GM23248 (cell line): ENCODE measurements at regions not wholly inside any gene's neighbourhood (a gene's known extent, or its start where the extent isn't known, plus 50 kb on each side); places are given as distances from the start of the nearest gene placed in this dataset.

Source experiments
- DNase-seq: peaks from one replicate; pipeline ENCODE4 v3.0.0-alpha.2; 2015
- H2AFZ ChIP-seq: fragments of 200-600 bp; sonication (generic); 2 replicates; pipeline ENCODE4 v1.6.1; 2016; ENCODE audit warnings: antibody characterized with exemption
- H3F3A ChIP-seq: fragments of 200-600 bp; sonication (generic); 2 replicates; pipeline ENCODE4 v1.6.1; 2016; ENCODE audit warnings: mild to moderate bottlenecking, antibody characterized with exemption, mixed run types; ENCODE audit not compliant: insufficient read depth
- H3K27ac ChIP-seq: fragments of 200-600 bp; sonication (generic); 2 replicates; pipeline ENCODE4 v1.5.1; 2016; ENCODE audit warnings: mild to moderate bottlenecking
- H3K27me3 ChIP-seq: fragments of 200-600 bp; sonication (generic); replicated peaks from 2 replicates; pipeline ENCODE4 v1.6.1; 2016; ENCODE audit warnings: mild to moderate bottlenecking; ENCODE audit not compliant: insufficient read depth
- H3K36me3 ChIP-seq: fragments of 200-600 bp; sonication (generic); 2 replicates; pipeline ENCODE4 v1.6.1; 2016; ENCODE audit warnings: low read depth, mild to moderate bottlenecking
- H3K4me1 ChIP-seq: fragments of 200-600 bp; sonication (generic); 2 replicates; pipeline ENCODE4 v1.6.1; 2016; ENCODE audit warnings: mild to moderate bottlenecking; ENCODE audit not compliant: insufficient read depth
- H3K4me2 ChIP-seq: fragments of 200-600 bp; sonication (generic); one replicate; pipeline ENCODE4 v1.6.1; 2016; ENCODE audit warnings: mild to moderate bottlenecking; ENCODE audit not compliant: unreplicated experiment
- H3K4me3 ChIP-seq: fragments of 200-600 bp; sonication (generic); 2 replicates; pipeline ENCODE4 v1.5.1; 2016; ENCODE audit warnings: mild to moderate bottlenecking
- H3K79me2 ChIP-seq: fragments of 200-600 bp; sonication (generic); 2 replicates; pipeline ENCODE4 v1.6.1; 2016; ENCODE audit warnings: mild to moderate bottlenecking; ENCODE audit not compliant: insufficient read depth
- H3K9ac ChIP-seq: fragments of 200-600 bp; sonication (generic); 2 replicates; pipeline ENCODE4 v1.6.1; 2016; ENCODE audit warnings: mild to moderate bottlenecking
- H3K9me2 ChIP-seq: fragments of 200-600 bp; sonication (generic); 2 replicates; pipeline ENCODE4 v1.6.1; 2016; ENCODE audit warnings: mixed run types, mild to moderate bottlenecking, moderate library complexity; ENCODE audit not compliant: insufficient read depth
- H3K9me3 ChIP-seq: fragments of 200-600 bp; sonication (generic); one replicate; pipeline ENCODE4 v1.6.1; 2017; ENCODE audit warnings: low read depth
- H4K20me1 ChIP-seq: fragments of 200-600 bp; sonication (generic); 2 replicates; pipeline ENCODE4 v1.6.0; 2016; ENCODE audit not compliant: insufficient read depth
- EZH2 ChIP-seq: fragments of 200-600 bp; sonication (generic); IDR thresholded peaks from 2 replicates; pipeline ENCODE4 v1.6.1; 2018; ENCODE audit warnings: antibody characterized with exemption, mild to moderate bottlenecking; ENCODE audit not compliant: insufficient read depth, poor library complexity, severe bottlenecking
- EZH2phosphoT487 ChIP-seq: fragments of 200-600 bp; sonication (generic); IDR thresholded peaks from 2 replicates; pipeline ENCODE4 v1.6.1; 2018; ENCODE audit warnings: antibody characterized with exemption, moderate library complexity, mild to moderate bottlenecking, low read depth; ENCODE audit not compliant: insufficient read depth
- WGBS, 2 experiments: methylation state at CpG; one replicate each; pipeline ENCODE4 v1.1.6; 2015 to 2017; ENCODE audit warnings: low lambda C conversion rate in 2 of 2, low coverage in 1 of 2; ENCODE audit errors: missing lambda C conversion rate in 2 of 2; 5-methylcytosine and 5-hydroxymethylcytosine counted together
- in situ Hi-C: fragments of 300-500 bp; cut with MboI; formaldehyde crosslinking; loops from 2 replicates; pipeline ENCODE4 v1.15.0; 2020

- no peaks in the 10 kb centered on the region for H3K36me3 ChIP-seq
- H3K4me2 ChIP-seq: no peak overlapping the region
- H3K9me2 ChIP-seq: no peaks in the 10 kb centered on the region
- in situ Hi-C loops: no loop called here
- H3K27ac ChIP-seq: no peak overlapping the region
- DNase-seq: peak; percentile 17
- no peaks in the 10 kb centered on the region for H3K9me3 ChIP-seq
- H3K9ac ChIP-seq: no peak overlapping the region
- no peak overlapping the region for H3K4me3 ChIP-seq
- TF ChIP-seq EZH2 (no peak), EZH2phosphoT487 (no peak)
- 31 to 32% methylated on average over 2 of the region's 2 CpGs for WGBS, 2 experiments
- no peaks in the 10 kb centered on the region; the same call in 1 of the 2 replicates for H3K4me1 ChIP-seq
- no peaks in the 10 kb centered on the region for H3K27me3 ChIP-seq
- no peak overlapping the region for H2AFZ ChIP-seq
- no peaks in the 10 kb centered on the region for H3F3A ChIP-seq
- no peaks in the 10 kb centered on the region for H4K20me1 ChIP-seq
- no peaks in the 10 kb centered on the region for H3K79me2 ChIP-seq
These were observed 63.8 kb downstream of the GJD2 start for GRCh38 chr15:34691034-34691433.

GRCh38 chr15:34688699-34689098 is 66.1 kb downstream of the GJD2 start:
- H3K27ac ChIP-seq: no peak overlapping the region
- no peaks in the 10 kb centered on the region for H3K9me2 ChIP-seq
- no peak for DNase-seq
- H2AFZ ChIP-seq: no peak overlapping the region
- no peaks in the 10 kb centered on the region for H3K27me3 ChIP-seq
- H3K9me3 ChIP-seq: no peaks in the 10 kb centered on the region
- no peaks in the 10 kb centered on the region for H3K36me3 ChIP-seq
- no peak for TF ChIP-seq EZH2phosphoT487
- no peak for TF ChIP-seq EZH2
- in situ Hi-C loops: no loop called here
- no peak overlapping the region for H3K4me3 ChIP-seq
- no peak overlapping the region for H3K9ac ChIP-seq
- no peak overlapping the region for H3K4me2 ChIP-seq
- H3K4me1 ChIP-seq: no peaks in the 10 kb centered on the region; the same call in 1 of the 2 replicates
- WGBS, 2 experiments: 13 to 17% methylated on average over 2 of the region's 2 CpGs
- no peaks in the 10 kb centered on the region for H3K79me2 ChIP-seq
- no peaks in the 10 kb centered on the region for H4K20me1 ChIP-seq
- H3F3A ChIP-seq: no peaks in the 10 kb centered on the region

GRCh38 chr15:34684351-34684750 is 70.4 kb downstream of the GJD2 start:
- in situ Hi-C loops: no loop called here

GRCh38 chr15:34682674-34683073 is 72.1 kb downstream of the GJD2 start:
- no peaks in the 10 kb centered on the region for H4K20me1 ChIP-seq
- peaks cover 7% of the 10 kb centered on the region for H3K4me1 ChIP-seq
- no peaks in the 10 kb centered on the region for H3K9me2 ChIP-seq
- no peak overlapping the region for H2AFZ ChIP-seq
- no peaks in the 10 kb centered on the region for H3K36me3 ChIP-seq
- no peak for TF ChIP-seq EZH2phosphoT487
- no peak for TF ChIP-seq EZH2
- no peaks in the 10 kb centered on the region for H3K9me3 ChIP-seq
- H3K79me2 ChIP-seq: no peaks in the 10 kb centered on the region
- in situ Hi-C loops: no loop called here
- H3F3A ChIP-seq: no peaks in the 10 kb centered on the region
- H3K27me3 ChIP-seq: peaks cover 16% of the 10 kb centered on the region
- H3K4me3 ChIP-seq: no peak overlapping the region
- WGBS, 2 experiments: 47 to 52% methylated on average over 5 of the region's 5 CpGs
- DNase-seq: peak; percentile 32
- no peak overlapping the region for H3K27ac ChIP-seq
- H3K9ac ChIP-seq: no peak overlapping the region
- H3K4me2 ChIP-seq: no peak overlapping the region

More at GRCh38 chr15:34684351-34684750, 70.4 kb downstream of the GJD2 start:
- H3K4me2 ChIP-seq: no peak overlapping the region
- no peak for TF ChIP-seq EZH2
- TF ChIP-seq EZH2phosphoT487: no peak
- no peak for DNase-seq
- H3K4me1 ChIP-seq: peaks cover 7% of the 10 kb centered on the region
- H2AFZ ChIP-seq: no peak overlapping the region
- WGBS, 2 experiments: 82 to 91% methylated on average over 2 of the region's 2 CpGs
- H3K36me3 ChIP-seq: no peaks in the 10 kb centered on the region
- no peaks in the 10 kb centered on the region for H3K79me2 ChIP-seq
- no peaks in the 10 kb centered on the region for H3K9me2 ChIP-seq
- no peak overlapping the region for H3K9ac ChIP-seq
- H3F3A ChIP-seq: no peaks in the 10 kb centered on the region
- no peak overlapping the region for H3K27ac ChIP-seq
- no peaks in the 10 kb centered on the region for H4K20me1 ChIP-seq
- H3K4me3 ChIP-seq: no peak overlapping the region
- peaks cover 6% of the 10 kb centered on the region; the same call in 1 of the 2 replicates for H3K27me3 ChIP-seq
- no peaks in the 10 kb centered on the region for H3K9me3 ChIP-seq

GRCh38 chr15:34679291-34679690 is 75.5 kb downstream of the GJD2 start:
- WGBS, 2 experiments: 3 to 14% methylated on average over 1 of the region's 1 CpG
- Histone ChIP-seq H3K4me1 (peaks cover 7% of the 10 kb centered on the region), H3K79me2 (no peaks in the 10 kb centered on the region), H3K4me3 (no peak overlapping the region), H2AFZ (no peak overlapping the region), H3K9ac (no peak overlapping the region), H3F3A (no peaks in the 10 kb centered on the region), H3K27ac (no peak overlapping the region), H3K9me3 (no peaks in the 10 kb centered on the region), H3K9me2 (no peaks in the 10 kb centered on the region), H4K20me1 (no peaks in the 10 kb centered on the region), H3K4me2 (no peak overlapping the region), H3K27me3 (peaks cover 39% of the 10 kb centered on the region), H3K36me3 (no peaks in the 10 kb centered on the region)
- TF ChIP-seq EZH2phosphoT487 (no peak), EZH2 (no peak)
- DNase-seq: peak; percentile 13
- in situ Hi-C loops: no loop called here
